ENCODE measurements at regions not wholly inside any gene's neighbourhood (a gene's known extent, or its start where the extent isn't known, plus 50 kb on each side); places are given as distances from the start of the nearest gene placed in this dataset.
"Not testable (repeated sequence)": the region's sequence is repeated elsewhere in the genome, so short reads cannot be mapped to it uniquely, and the experiment has no call there.

- TF ChIP-seq CTCF (IDR thresholded peaks at IDR 0.05; ENCODE audit: control extremely low read depth, extremely low read depth, low read depth, missing control alignments), result no peak
- ChIA-PET POLR2A (no interaction called here), CTCF (no interaction called here)
- DNase-seq (ENCODE audit: extremely low spot score), result no peak
These were observed 970.9 kb downstream of the TBC1D32 start for GRCh38 chr6:120363429-120363828.

GRCh38 chr6:120358535-120358934, 975.7 kb downstream of the TBC1D32 start:
- CTCF ChIA-PET; DNase-seq (ENCODE audit: extremely low spot score); POLR2A ChIA-PET: not testable (repeated sequence)

GRCh38 chr6:120357447-120357846, 976.8 kb downstream of the TBC1D32 start:
- CTCF ChIA-PET, result no interaction called here
- no peak for TF ChIP-seq CTCF (IDR thresholded peaks at IDR 0.05; ENCODE audit: control extremely low read depth, extremely low read depth, low read depth, missing control alignments)

GRCh38 chr6:120355822-120356221, 978.5 kb downstream of the TBC1D32 start:
- ChIA-PET POLR2A (no interaction called here), CTCF (no interaction called here)
- no peak for TF ChIP-seq CTCF (IDR thresholded peaks at IDR 0.05; ENCODE audit: control extremely low read depth, extremely low read depth, low read depth, missing control alignments)
- DNase-seq (ENCODE audit: extremely low spot score), result no peak

More at GRCh38 chr6:120357447-120357846, 976.8 kb downstream of the TBC1D32 start:
- POLR2A ChIA-PET, result no interaction called here
- DNase-seq (ENCODE audit: extremely low spot score), result no peak

- CTCF ChIA-PET, result interaction anchor here (1.4 kb wide), 1 partner anchor 31 kb away, joined by 3 read pairs; no protein-coding TSS in a partner anchor
- POLR2A ChIA-PET, result no interaction called here
- no peak for DNase-seq (ENCODE audit: extremely low spot score)
- no peak for TF ChIP-seq CTCF (IDR thresholded peaks at IDR 0.05; ENCODE audit: control extremely low read depth, extremely low read depth, low read depth, missing control alignments)
These were observed 979.7 kb downstream of the TBC1D32 start for GRCh38 chr6:120354452-120355098.

GRCh38 chr6:120352491-120352890, 981.8 kb downstream of the TBC1D32 start:
- ChIA-PET CTCF (no interaction called here), POLR2A (no interaction called here)
- no peak for DNase-seq (ENCODE audit: extremely low spot score)
- TF ChIP-seq CTCF (IDR thresholded peaks at IDR 0.05; ENCODE audit: control extremely low read depth, extremely low read depth, low read depth, missing control alignments), result no peak

GRCh38 chr6:120348926-120349325, 985.4 kb downstream of the TBC1D32 start:
- ChIA-PET POLR2A (no interaction called here), CTCF (no interaction called here)
- TF ChIP-seq CTCF (IDR thresholded peaks at IDR 0.05; ENCODE audit: control extremely low read depth, extremely low read depth, low read depth, missing control alignments), result no peak
- DNase-seq (ENCODE audit: extremely low spot score), result no peak

All from GM10248 (cell line).